HG03139 (cell line): ENCODE measurements at regions not wholly inside any gene's neighbourhood (a gene's known extent, or its start where the extent isn't known, plus 50 kb on each side); places are given as distances from the start of the nearest gene placed in this dataset.

Source experiments
- ATAC-seq: cut with Tn5 transposase; IDR thresholded peaks from one replicate; pipeline ENCODE4 v1.9.1; 2021; ENCODE audit not compliant: unreplicated experiment

GRCh38 chr5:63374085-63374484 lies 588.2 kb downstream of the HTR1A start:
- no peak for ATAC-seq

GRCh38 chr5:63351164-63351563 lies 611.1 kb downstream of the HTR1A start:
- ATAC-seq, result no peak

GRCh38 chr5:63346451-63346850 lies 615.8 kb downstream of the HTR1A start:
- no peak for ATAC-seq

- no peak for ATAC-seq
These were observed 620.8 kb downstream of the HTR1A start for GRCh38 chr5:63341442-63341841.

- no peak for ATAC-seq
These were observed 638.3 kb downstream of the HTR1A start for GRCh38 chr5:63323926-63324325.

DNA sequence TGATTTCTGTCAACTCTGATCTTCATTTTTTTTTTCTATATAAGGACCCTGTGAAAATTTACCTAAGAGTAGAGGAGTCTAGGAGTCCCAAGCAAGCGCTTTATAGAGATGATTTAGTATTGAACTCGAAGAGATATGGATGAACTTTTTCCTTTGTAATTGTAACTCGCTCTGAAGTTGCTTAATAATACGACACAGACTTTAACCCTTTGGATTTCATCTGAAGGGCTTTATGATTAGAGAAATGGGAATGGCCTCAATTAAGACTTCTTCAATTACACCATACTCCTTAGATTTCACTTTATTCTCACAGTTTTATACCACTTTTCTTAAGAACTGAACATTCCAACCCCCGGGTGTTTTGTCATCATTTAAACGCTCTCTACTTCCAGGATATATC lies 647.7 kb downstream of the HTR1A start:
- no peak for ATAC-seq

DNA sequence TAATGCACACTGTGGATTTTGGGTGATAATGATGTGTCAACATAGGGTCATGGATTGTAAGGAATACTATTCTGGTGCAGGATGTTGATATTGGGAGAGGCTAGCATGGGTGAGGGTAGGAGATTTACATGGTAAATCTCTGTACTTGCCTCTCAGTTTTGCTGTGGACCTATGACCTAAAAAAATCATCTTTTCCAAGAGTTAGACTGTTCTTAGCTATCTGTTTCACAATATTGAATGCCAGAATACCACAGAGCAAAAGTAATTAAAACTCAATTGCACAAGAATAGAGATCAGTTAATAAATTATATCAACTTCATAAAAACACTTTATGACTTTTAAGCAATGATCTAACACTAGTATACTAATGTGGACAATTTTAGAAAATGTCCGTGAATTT lies 651.6 kb downstream of the HTR1A start:
- ATAC-seq, result no peak

DNA sequence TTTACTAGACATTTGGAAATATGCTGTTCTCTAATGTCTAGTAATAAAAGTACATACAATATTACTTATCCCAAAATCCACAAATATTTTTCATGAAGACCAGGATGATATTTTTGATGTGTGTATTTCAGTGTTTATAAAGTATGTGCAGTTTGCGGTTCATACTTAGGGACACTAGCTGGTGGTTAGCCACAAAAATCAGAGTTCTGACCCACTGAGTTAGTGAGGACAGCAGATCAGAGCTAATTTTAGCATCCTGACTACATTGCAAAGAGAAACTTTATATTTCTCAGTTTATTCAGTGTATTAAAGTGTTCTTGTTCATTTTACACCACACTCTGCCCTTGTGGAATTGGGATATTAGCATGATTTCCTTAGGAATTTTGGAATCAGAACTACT lies 655.3 kb downstream of the HTR1A start:
- no peak for ATAC-seq

- ATAC-seq, result no peak
These were observed 668.9 kb downstream of the HTR1A start for GRCh38 chr5:63293317-63293716.

- ATAC-seq, result no peak
These were observed 675.5 kb downstream of the HTR1A start for GRCh38 chr5:63286724-63287123.

DNA sequence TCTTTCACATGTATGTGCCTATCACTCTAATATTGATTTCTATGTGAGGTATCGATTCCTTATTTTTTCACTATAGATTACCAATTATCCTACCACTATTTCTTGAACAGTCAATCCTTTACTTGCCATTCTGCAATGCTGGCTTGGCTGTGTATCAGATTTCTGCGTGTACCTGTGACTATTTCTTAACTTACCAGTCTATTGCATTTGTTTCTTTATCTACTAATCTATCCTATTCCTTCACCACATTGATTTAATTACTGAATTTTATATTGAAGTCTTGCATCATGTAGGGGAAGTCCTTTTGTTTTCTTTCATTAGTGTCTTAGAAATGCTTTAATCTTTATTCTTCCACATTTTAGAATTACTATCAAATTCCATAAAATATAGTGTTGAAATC lies 684.8 kb downstream of the LRRC70 start:
- ATAC-seq, result no peak

DNA sequence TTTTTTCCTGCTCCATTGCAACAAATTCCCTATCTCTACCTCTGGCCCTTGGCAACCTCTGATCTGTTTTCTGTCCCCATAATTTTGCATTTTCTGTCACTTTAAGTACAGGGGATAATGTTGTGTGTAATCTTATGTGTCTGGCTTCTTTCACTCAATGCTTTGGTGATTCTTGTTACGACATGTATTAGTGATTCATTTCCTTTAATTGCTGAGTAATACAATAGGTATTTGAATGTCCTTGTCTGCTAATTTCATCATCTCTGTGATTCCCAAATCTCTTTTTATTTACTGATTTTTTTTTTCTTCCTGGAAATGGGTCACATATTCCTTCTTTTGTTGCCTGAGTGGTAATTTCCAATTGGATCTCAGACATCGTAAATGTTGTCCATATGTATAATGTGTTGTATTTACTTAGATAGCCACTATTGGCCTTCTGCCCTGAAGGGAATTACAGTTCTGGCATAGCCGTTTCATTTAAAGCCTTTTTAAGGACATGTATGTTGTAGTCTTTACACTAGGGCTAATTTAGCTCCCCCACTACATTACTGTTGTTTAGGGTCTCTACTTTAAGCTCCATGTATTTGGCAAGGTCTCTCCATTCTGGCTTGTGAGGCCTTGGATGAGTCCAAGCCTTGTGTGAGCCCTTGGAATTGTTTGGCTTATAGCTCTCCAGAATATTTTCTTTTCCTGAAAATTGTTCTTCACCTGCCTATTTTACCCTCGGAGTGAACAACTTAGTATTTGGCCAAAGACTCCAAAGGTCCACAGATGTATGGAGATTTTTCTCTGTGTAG lies 683.8 kb downstream of the LRRC70 start:
- no peak for ATAC-seq

GRCh38 chr5:63261695-63262094 lies 683.1 kb downstream of the LRRC70 start:
- no peak for ATAC-seq

DNA sequence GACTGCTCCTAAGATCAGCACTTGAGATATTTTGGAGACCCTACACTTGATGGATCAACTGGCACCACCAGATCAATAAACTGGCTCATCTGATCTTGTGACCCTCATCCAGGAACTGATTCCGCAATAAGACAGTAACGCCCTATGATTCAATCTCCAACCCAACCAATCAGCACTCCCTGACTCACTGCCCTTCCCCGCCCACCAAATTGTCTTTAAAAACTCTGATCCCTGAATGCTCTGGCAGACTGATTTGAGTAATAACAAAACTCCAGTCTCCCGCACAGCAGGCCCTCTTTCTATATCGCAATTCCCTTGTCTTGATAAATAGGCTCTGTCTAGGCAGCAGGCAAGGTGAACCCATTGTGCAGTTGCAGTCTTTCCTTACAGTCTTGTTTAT lies 677.0 kb downstream of the LRRC70 start:
- ATAC-seq, result no peak

- ATAC-seq, result no peak
These were observed 672.3 kb downstream of the LRRC70 start for GRCh38 chr5:63250939-63251338.

GRCh38 chr5:63249960-63250359 lies 671.3 kb downstream of the LRRC70 start:
- ATAC-seq, result no peak

DNA sequence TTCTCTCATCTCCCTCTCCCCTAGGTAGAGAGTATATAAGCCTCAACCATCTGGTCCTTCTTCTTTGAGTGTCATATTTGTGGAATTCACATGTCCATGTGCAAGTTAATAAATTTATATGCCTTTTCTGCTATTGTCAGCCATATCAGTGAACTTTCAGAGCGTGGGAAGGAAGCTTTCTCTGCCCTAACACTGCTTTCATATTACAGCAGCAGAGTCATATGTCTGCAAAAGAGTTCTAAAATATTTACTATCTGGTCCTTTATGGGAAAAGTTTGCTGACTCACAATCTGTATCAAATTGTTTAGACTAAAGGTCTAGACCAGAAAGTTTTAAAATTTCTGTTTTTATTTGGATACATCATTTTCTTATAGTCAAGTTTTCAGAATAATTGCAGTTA lies 669.0 kb downstream of the LRRC70 start:
- no peak for ATAC-seq

GRCh38 chr5:63245271-63245670 lies 666.7 kb downstream of the LRRC70 start:
- no peak for ATAC-seq

DNA sequence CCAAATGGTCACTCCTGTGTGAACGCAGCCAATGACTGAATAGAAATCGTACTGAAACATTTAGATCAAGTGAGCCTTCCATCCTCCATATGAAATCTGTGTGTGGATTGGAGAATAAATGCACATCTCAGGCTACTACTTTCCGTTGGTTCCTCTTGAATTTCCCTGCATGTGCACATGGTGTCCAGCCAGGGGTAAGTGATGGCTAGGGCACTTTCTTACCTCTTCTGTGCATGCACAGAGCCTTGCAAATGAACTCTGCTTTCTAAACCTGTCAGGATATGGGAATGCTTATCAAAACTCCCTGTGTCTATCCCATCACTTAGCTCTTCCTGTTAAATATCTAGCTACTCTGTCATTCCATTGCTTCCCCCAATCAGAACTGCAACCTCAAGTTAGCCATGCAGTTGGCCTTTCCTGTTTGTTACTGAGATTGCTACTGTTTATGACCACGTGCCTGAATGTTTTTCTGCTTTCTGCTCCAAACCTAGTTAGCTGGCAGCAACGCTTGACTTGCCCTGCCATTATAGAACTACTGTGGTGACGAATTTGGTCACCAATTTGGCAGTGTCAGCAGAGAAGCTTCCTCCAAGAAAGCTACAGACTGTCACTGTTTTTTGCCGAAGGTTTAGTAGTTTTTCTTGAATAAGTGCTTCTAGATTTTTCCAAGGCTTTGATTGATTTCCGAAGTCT lies 661.6 kb downstream of the LRRC70 start:
- ATAC-seq, result no peak

DNA sequence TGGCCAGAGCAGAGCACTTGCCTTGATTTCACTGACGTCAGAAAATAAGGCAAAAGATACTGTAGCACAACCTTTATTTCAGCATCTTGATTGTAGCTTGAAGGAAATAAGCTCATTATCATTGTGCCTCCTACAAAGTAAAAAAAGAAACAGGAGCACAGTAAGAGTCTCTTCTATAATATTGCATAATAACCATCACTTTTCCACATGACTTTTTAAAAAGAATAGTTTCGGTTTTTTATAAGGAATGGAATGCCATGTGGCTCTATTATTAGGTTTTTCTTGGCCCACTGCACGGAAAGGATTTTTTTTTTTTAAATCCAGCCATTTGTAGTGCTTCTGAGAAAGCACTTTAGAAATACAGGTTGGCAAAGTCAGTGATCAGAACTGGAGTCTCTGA lies 655.3 kb downstream of the LRRC70 start:
- ATAC-seq, result no peak

DNA sequence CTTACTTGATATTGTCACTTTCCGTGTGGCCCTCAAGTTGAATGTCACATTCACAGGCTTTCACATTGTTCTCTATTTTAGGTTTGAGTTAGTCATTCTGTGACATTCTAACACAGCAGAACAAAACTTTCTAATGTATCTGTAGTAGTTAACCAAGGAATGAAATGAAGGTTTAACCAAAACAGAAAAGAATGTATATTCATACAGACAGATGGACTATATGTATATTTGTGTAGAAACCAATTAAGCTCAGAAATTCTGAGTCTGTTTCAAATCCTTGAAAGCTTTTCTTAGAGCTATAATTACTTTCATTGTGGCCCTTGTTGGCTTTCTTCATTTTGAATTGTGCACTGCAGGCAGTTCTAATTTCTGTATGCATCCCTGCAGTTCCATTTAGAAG lies 654.7 kb downstream of the LRRC70 start:
- ATAC-seq, result no peak

- ATAC-seq, result no peak
These were observed 652.1 kb downstream of the LRRC70 start for GRCh38 chr5:63230754-63231153.

- no peak for ATAC-seq
These were observed 649.5 kb downstream of the LRRC70 start for GRCh38 chr5:63228154-63228553.
